Fibroblast of peridontal ligament (primary cell): ENCODE measurements at regions not wholly inside any gene's neighbourhood (a gene's known extent, or its start where the extent isn't known, plus 50 kb on each side); places are given as distances from the start of the nearest gene placed in this dataset.
A peak's percentile ranks its signal among the peaks of the same experiment; 100 is the strongest.
"Not testable (repeated sequence)": the region's sequence is repeated elsewhere in the genome, so short reads cannot be mapped to it uniquely, and the experiment has no call there.

Source experiments
- DNase-seq: peaks from one replicate; pipeline ENCODE4 v3.0.0-alpha.2; 2010; ENCODE audit errors: extremely low read depth

GRCh38 chr3:139113993-139114375 lies 69.3 kb upstream of the PRR23C start:
- DNase-seq, result no peak

GRCh38 chr3:139116631-139117030 lies 71.9 kb upstream of the PRR23C start:
- not testable (repeated sequence) for DNase-seq

- peak; percentile 18 for DNase-seq
Observed at GRCh38 chr3:139117136-139117675, 72.5 kb upstream of the PRR23C start.

- DNase-seq, result no peak
Observed at GRCh38 chr3:139117883-139118760, 73.4 kb upstream of the PRR23C start.

- DNase-seq, result no peak
Observed at GRCh38 chr3:139118835-139119234, 74.1 kb upstream of the PRR23C start.

GRCh38 chr3:139119331-139120025 lies 74.8 kb upstream of the PRR23C start:
- no peak for DNase-seq

GRCh38 chr3:139120086-139121056 lies 75.7 kb upstream of the PRR23C start:
- peak; percentile 82 for DNase-seq

GRCh38 chr3:139121513-139122220 lies 77.0 kb upstream of the PRR23C start:
- no peak for DNase-seq

- peak; percentile 13 for DNase-seq
Observed at GRCh38 chr3:139122221-139122581, 77.5 kb upstream of the PRR23C start.

- DNase-seq, result no peak
Observed at GRCh38 chr3:139122612-139123011, 77.9 kb upstream of the PRR23C start.

- peak; percentile 47 for DNase-seq
Observed at GRCh38 chr3:139123377-139124095, 78.8 kb upstream of the PRR23C start.

GRCh38 chr3:139124197-139124596 lies 79.5 kb upstream of the PRR23C start:
- DNase-seq, result no peak

- DNase-seq, result peak; percentile 89
Observed at GRCh38 chr3:139127101-139127500, 82.4 kb upstream of the PRR23C start.

- DNase-seq, result not testable (repeated sequence)
Observed at GRCh38 chr3:139127629-139128028, 82.9 kb upstream of the PRR23C start.

- DNase-seq, result no peak
Observed at GRCh38 chr3:139128803-139129202, 84.1 kb upstream of the PRR23C start.

GRCh38 chr3:139129892-139130291 lies 85.2 kb upstream of the PRR23C start:
- no peak for DNase-seq

- no peak for DNase-seq
Observed at GRCh38 chr3:139130390-139131140, 85.9 kb upstream of the PRR23C start.

- DNase-seq, result no peak
Observed at GRCh38 chr3:139131951-139132350, 87.3 kb upstream of the PRR23C start.

- DNase-seq, result no peak
Observed at GRCh38 chr3:139132976-139133375, 88.3 kb upstream of the PRR23C start.
